GM23338 (cell line): ENCODE measurements at regions not wholly inside any gene's neighbourhood (a gene's known extent, or its start where the extent isn't known, plus 50 kb on each side); places are given as distances from the start of the nearest gene placed in this dataset.

ENCODE experiments used
- ATAC-seq: fragments of 200-7000 bp; cut with Tn5 transposase; 3 replicates; pipeline ENCODE4 v1.9.1; 2020
- DNase-seq: peaks from one replicate; pipeline ENCODE4 v3.0.0-alpha.2; 2015; ENCODE audit warnings: low spot score
- H2AFZ ChIP-seq: fragments of 200-600 bp; sonication (generic); 2 replicates; pipeline ENCODE4 v1.8.0; 2016; ENCODE audit warnings: antibody characterized with exemption, mild to moderate bottlenecking, moderate library complexity
- H3F3A ChIP-seq: fragments of 200-600 bp; sonication (generic); replicated peaks from 2 replicates; pipeline ENCODE4 v1.8.0; 2017; ENCODE audit warnings: antibody characterized with exemption, mixed run types, low read depth
- H3K27ac ChIP-seq: fragments of 200-600 bp; sonication (generic); 2 replicates; pipeline ENCODE4 v1.6.1; 2016; ENCODE audit warnings: low read depth
- H3K27me3 ChIP-seq: fragments of 200-600 bp; sonication (generic); 2 replicates; pipeline ENCODE4 v1.8.0; 2016; ENCODE audit warnings: mild to moderate bottlenecking, mixed run types, moderate library complexity; ENCODE audit not compliant: insufficient read depth
- H3K36me3 ChIP-seq: fragments of 200-600 bp; sonication (generic); 2 replicates; pipeline ENCODE4 v1.8.0; 2016; ENCODE audit warnings: mild to moderate bottlenecking; ENCODE audit not compliant: insufficient read depth
- H3K4me1 ChIP-seq: fragments of 200-600 bp; sonication (generic); 2 replicates; pipeline ENCODE4 v1.8.0; 2016; ENCODE audit warnings: mild to moderate bottlenecking, moderate library complexity; ENCODE audit not compliant: insufficient read depth
- H3K4me2 ChIP-seq: fragments of 200-600 bp; sonication (generic); 2 replicates; pipeline ENCODE4 v1.7.1; 2017; ENCODE audit warnings: mixed run types
- H3K4me3 ChIP-seq: fragments of 200-600 bp; sonication (generic); 2 replicates; pipeline ENCODE4 v1.6.1; 2016; ENCODE audit warnings: mixed run types
- H3K79me2 ChIP-seq: fragments of 200-600 bp; sonication (generic); replicated peaks from 2 replicates; pipeline ENCODE4 v1.8.0; 2017; ENCODE audit warnings: mild to moderate bottlenecking; ENCODE audit not compliant: insufficient read depth
- H3K9me2 ChIP-seq: fragments of 200-600 bp; sonication (generic); 2 replicates; pipeline ENCODE4 v1.8.0; 2017; ENCODE audit not compliant: insufficient read depth
- H4K20me1 ChIP-seq: fragments of 200-600 bp; sonication (generic); replicated peaks from 2 replicates; pipeline ENCODE4 v1.8.0; 2017; ENCODE audit warnings: mild to moderate bottlenecking; ENCODE audit not compliant: insufficient read depth
- H3K27ac Mint-ChIP-seq: 2 replicates; pipeline ENCODE4 v1.8.0; 2020; ENCODE audit warnings: inconsistent platforms, mild to moderate bottlenecking, moderate library complexity, mixed read lengths
- H3K27me3 Mint-ChIP-seq: 3 replicates; pipeline ENCODE4 v1.8.0; 2022; ENCODE audit warnings: low read depth, mild to moderate bottlenecking, moderate library complexity, mixed read lengths, inconsistent platforms; ENCODE audit not compliant: insufficient read depth, poor library complexity
- H3K36me3 Mint-ChIP-seq: 3 replicates; pipeline ENCODE4 v1.8.0; 2021; ENCODE audit warnings: low read depth, mild to moderate bottlenecking, inconsistent platforms, moderate library complexity, mixed read lengths
- H3K4me1 Mint-ChIP-seq: 3 replicates; pipeline ENCODE4 v1.8.0; 2020; ENCODE audit warnings: mild to moderate bottlenecking, inconsistent platforms, mixed read lengths
- H3K4me3 Mint-ChIP-seq: 3 replicates; pipeline ENCODE4 v1.8.0; 2021; ENCODE audit warnings: moderate library complexity, mild to moderate bottlenecking, inconsistent platforms, mixed read lengths
- H3K9me3 Mint-ChIP-seq: 3 replicates; pipeline ENCODE4 v1.8.0; 2020; ENCODE audit warnings: moderate library complexity, mild to moderate bottlenecking, inconsistent platforms, mixed read lengths
- CREB1 ChIP-seq: fragments of 250-450 bp; sonication (Bioruptor Pico); IDR thresholded peaks from 2 replicates; pipeline ENCODE4 v1.5.0; 2020; ENCODE audit warnings: low read depth, mild to moderate bottlenecking, moderate library complexity
- CTCF ChIP-seq, 2 experiments: fragments of 200-600 bp in 1 of 2; sonication (generic) in 1 of 2; conservative IDR thresholded peaks; 2 replicates each; pipeline versions ENCODE4 v1.5.1 to v1.6.1; 2016 to 2017; ENCODE audit warnings: antibody characterized with exemption in 2 of 2, low read depth in 2 of 2, mild to moderate bottlenecking in 2 of 2, moderate library complexity in 1 of 2
- ETS1 ChIP-seq: IDR thresholded peaks from 2 replicates; pipeline ENCODE4 v1.6.1; 2016; ENCODE audit warnings: antibody characterized with exemption
- EZH2 ChIP-seq: fragments of 200-600 bp; sonication (generic); IDR thresholded peaks from one replicate; pipeline ENCODE4 v1.8.0; 2017; ENCODE audit warnings: antibody characterized with exemption, mild to moderate bottlenecking, low read depth; ENCODE audit not compliant: unreplicated experiment
- EZH2phosphoT487 ChIP-seq: fragments of 200-600 bp; sonication (generic); IDR thresholded peaks from one replicate; pipeline ENCODE4 v1.8.1; 2018; ENCODE audit warnings: antibody characterized with exemption; ENCODE audit not compliant: unreplicated experiment
- JUNB ChIP-seq: IDR thresholded peaks from one replicate; pipeline ENCODE4 v1.6.1; 2016; ENCODE audit warnings: antibody characterized with exemption; ENCODE audit not compliant: unreplicated experiment
- NANOG ChIP-seq: IDR thresholded peaks from 2 replicates; pipeline ENCODE4 v1.6.1; 2016; ENCODE audit warnings: antibody characterized with exemption, borderline replicate concordance
- POLR2AphosphoS5 ChIP-seq: IDR thresholded peaks from 2 replicates; pipeline ENCODE4 v1.6.1; 2016; ENCODE audit warnings: antibody characterized with exemption, low read depth
- REST ChIP-seq: IDR thresholded peaks from one replicate; pipeline ENCODE4 v1.6.1; 2018; ENCODE audit warnings: antibody characterized with exemption; ENCODE audit not compliant: unreplicated experiment
- ZNF462 ChIP-seq: fragments of 250-450 bp; sonication (Bioruptor Pico); IDR thresholded peaks from 2 replicates; pipeline ENCODE4 v1.5.0; 2020; ENCODE audit warnings: mild to moderate bottlenecking, moderate library complexity

GRCh38 chr2:37858725-37859267 lies 66.3 kb upstream of the RMDN2 start:
- Histone ChIP-seq H4K20me1 (no peaks in the 10 kb centered on the region), H3K27me3 (no peaks in the 10 kb centered on the region), H3K79me2 (no peaks in the 10 kb centered on the region), H3K36me3 (no peaks in the 10 kb centered on the region), H3F3A (no peaks in the 10 kb centered on the region), H3K4me1 (no peaks in the 10 kb centered on the region), H3K9me2 (no peaks in the 10 kb centered on the region), H3K27ac (no peak overlapping the region), H3K4me2 (no peak overlapping the region), H2AFZ (peak overlapping the region; percentile 84), H3K4me3 (no peak overlapping the region)
- DNase-seq, result no peak
- Mint-ChIP-seq H3K4me3 (no peak overlapping the region), H3K4me1 (peaks cover 3% of the 10 kb centered on the region; the same call in 1 of the 3 replicates), H3K9me3 (peaks cover 4% of the 10 kb centered on the region; the same call in 1 of the 3 replicates), H3K27ac (no peak overlapping the region), H3K36me3 (peaks cover 2% of the 10 kb centered on the region; the same call in 1 of the 3 replicates), H3K27me3 (peaks cover 5% of the 10 kb centered on the region)
- no peak for TF ChIP-seq NANOG
- TF ChIP-seq CTCF (conservative IDR thresholded peaks at IDR 0.05; ENCODE audit: low read depth in 2 of 2), result no peak
- no peak for TF ChIP-seq JUNB
- TF ChIP-seq CREB1, result no peak
- no peak for TF ChIP-seq ETS1
- no peak for TF ChIP-seq EZH2phosphoT487
- no peak for TF ChIP-seq POLR2AphosphoS5
- TF ChIP-seq ZNF462 (CRISPR knock-in tag), result no peak
- no peak for TF ChIP-seq EZH2
- no peak for TF ChIP-seq REST
- ATAC-seq, result no peak
